ENCODE measurements at regions not wholly inside any gene's neighbourhood (a gene's known extent, or its start where the extent isn't known, plus 50 kb on each side); places are given as distances from the start of the nearest gene placed in this dataset.

DNA sequence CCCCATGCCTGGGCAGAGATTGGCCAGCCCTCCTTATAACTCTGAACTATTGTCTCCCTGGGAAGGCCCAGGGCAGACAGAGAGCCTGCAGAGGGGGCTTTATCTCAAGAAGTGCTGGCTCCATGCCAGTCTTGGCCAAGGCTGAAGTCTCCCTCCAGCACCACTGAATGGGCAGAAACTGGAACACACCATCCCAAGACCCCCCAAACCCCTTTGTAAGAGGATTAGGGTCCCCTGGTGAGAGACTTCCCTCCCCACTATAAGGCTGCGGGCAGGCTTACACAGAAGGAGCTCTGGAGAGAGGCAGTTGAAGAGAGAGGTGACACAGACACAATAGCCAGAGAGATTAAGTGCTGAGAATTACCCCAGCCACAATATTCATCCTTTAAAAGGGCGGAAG, 97.2 kb downstream of the NAV1 start:
- Histone ChIP-seq H2AFZ (ENCODE audit: low read depth, low read length) (no peak overlapping the region), H3K79me2 (replicated peaks; ENCODE audit: insufficient read depth, low read length) (peaks cover 3% of the 10 kb centered on the region), H3K4me2 (ENCODE audit: low read length) (no peak overlapping the region), H3K4me3 (ENCODE audit: low read length) (no peak overlapping the region), H3K27me3 (ENCODE audit: insufficient read depth, low read depth, low read length) (no peaks in the 10 kb centered on the region), H3K9ac (ENCODE audit: low read length) (peak overlapping the region; percentile 14), H3F3A (ENCODE audit: insufficient read depth, low read length, poor library complexity, severe bottlenecking) (no peaks in the 10 kb centered on the region), H3K36me3 (ENCODE audit: insufficient read depth, low read length) (no peaks in the 10 kb centered on the region), H3K9me2 (ENCODE audit: insufficient read depth, low read length) (no peaks in the 10 kb centered on the region), H3K27ac (ENCODE audit: low read length) (peak overlapping the region; percentile 14), H4K20me1 (ENCODE audit: insufficient read depth) (no peaks in the 10 kb centered on the region), H3K9me3 (ENCODE audit: low read length) (no peaks in the 10 kb centered on the region)
- TF ChIP-seq RAD21 (conservative IDR thresholded peaks at IDR 0.05) (no peak), POLR2AphosphoS5 (IDR thresholded peaks at IDR 0.05) (no peak), TAF1 (IDR thresholded peaks at IDR 0.05; ENCODE audit: low read depth) (no peak)
- TF ChIP-seq, protein P1, sequence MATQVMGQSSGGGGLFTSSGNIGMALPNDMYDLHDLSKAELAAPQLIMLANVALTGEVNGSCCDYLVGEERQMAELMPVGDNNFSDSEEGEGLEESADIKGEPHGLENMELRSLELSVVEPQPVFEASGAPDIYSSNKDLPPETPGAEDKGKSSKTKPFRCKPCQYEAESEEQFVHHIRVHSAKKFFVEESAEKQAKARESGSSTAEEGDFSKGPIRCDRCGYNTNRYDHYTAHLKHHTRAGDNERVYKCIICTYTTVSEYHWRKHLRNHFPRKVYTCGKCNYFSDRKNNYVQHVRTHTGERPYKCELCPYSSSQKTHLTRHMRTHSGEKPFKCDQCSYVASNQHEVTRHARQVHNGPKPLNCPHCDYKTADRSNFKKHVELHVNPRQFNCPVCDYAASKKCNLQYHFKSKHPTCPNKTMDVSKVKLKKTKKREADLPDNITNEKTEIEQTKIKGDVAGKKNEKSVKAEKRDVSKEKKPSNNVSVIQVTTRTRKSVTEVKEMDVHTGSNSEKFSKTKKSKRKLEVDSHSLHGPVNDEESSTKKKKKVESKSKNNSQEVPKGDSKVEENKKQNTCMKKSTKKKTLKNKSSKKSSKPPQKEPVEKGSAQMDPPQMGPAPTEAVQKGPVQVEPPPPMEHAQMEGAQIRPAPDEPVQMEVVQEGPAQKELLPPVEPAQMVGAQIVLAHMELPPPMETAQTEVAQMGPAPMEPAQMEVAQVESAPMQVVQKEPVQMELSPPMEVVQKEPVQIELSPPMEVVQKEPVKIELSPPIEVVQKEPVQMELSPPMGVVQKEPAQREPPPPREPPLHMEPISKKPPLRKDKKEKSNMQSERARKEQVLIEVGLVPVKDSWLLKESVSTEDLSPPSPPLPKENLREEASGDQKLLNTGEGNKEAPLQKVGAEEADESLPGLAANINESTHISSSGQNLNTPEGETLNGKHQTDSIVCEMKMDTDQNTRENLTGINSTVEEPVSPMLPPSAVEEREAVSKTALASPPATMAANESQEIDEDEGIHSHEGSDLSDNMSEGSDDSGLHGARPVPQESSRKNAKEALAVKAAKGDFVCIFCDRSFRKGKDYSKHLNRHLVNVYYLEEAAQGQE (IDR thresholded peaks at IDR 0.05; ENCODE audit: borderline replicate concordance): no peak

DNA sequence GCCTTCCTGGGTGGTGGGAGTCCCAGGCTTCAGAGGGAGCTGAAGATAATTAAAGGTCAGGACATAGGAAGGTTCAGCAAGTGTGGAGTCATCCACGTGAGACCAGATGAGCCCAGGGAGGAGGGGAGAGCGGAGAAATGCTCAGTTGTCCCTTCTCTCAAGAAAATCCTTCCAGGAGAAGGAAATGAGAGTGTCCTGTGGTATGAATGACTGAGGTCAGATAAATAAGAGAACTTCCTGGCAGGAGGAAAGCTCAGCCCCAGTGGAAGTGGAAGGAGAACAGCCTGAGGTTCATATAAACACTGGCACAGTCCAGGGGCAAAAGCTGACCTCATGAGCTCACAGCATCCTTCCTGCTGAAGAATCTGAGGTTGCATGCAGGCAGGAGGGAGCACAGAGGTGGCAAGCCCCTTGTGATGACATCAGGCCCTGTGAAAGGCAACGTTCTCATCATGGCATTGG, 97.6 kb downstream of the NAV1 start:
- H3K9me2 ChIP-seq (ENCODE audit: insufficient read depth, low read length): no peaks in the 10 kb centered on the region
- no peaks in the 10 kb centered on the region for H3K27me3 ChIP-seq (ENCODE audit: insufficient read depth, low read depth, low read length)
- H2AFZ ChIP-seq (ENCODE audit: low read depth, low read length): no peak overlapping the region
- peaks cover 3% of the 10 kb centered on the region for H3K79me2 ChIP-seq (replicated peaks; ENCODE audit: insufficient read depth, low read length)
- peak overlapping the region; percentile 14 for H3K27ac ChIP-seq (ENCODE audit: low read length)
- H3K4me3 ChIP-seq (ENCODE audit: low read length): no peak overlapping the region
- H3K36me3 ChIP-seq (ENCODE audit: insufficient read depth, low read length): no peaks in the 10 kb centered on the region
- no peaks in the 10 kb centered on the region for H3K9me3 ChIP-seq (ENCODE audit: low read length)
- TF ChIP-seq EP300 (conservative IDR thresholded peaks at IDR 0.05; ENCODE audit: poor library complexity, severe bottlenecking): no peak
- TF ChIP-seq, protein P2, sequence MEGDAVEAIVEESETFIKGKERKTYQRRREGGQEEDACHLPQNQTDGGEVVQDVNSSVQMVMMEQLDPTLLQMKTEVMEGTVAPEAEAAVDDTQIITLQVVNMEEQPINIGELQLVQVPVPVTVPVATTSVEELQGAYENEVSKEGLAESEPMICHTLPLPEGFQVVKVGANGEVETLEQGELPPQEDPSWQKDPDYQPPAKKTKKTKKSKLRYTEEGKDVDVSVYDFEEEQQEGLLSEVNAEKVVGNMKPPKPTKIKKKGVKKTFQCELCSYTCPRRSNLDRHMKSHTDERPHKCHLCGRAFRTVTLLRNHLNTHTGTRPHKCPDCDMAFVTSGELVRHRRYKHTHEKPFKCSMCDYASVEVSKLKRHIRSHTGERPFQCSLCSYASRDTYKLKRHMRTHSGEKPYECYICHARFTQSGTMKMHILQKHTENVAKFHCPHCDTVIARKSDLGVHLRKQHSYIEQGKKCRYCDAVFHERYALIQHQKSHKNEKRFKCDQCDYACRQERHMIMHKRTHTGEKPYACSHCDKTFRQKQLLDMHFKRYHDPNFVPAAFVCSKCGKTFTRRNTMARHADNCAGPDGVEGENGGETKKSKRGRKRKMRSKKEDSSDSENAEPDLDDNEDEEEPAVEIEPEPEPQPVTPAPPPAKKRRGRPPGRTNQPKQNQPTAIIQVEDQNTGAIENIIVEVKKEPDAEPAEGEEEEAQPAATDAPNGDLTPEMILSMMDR (IDR thresholded peaks at IDR 0.05; ENCODE audit: poor library complexity, severe bottlenecking): no peak
- no peak for TF ChIP-seq SMC3 (conservative IDR thresholded peaks at IDR 0.05; ENCODE audit: poor library complexity)
- no peak for TF ChIP-seq POLR2AphosphoS5 (IDR thresholded peaks at IDR 0.05)
- TF ChIP-seq, protein P1 (IDR thresholded peaks at IDR 0.05; ENCODE audit: borderline replicate concordance): no peak
- no peak for TF ChIP-seq TAF1 (IDR thresholded peaks at IDR 0.05; ENCODE audit: low read depth)
- TF ChIP-seq RAD21 (conservative IDR thresholded peaks at IDR 0.05): no peak
- no peak for TF ChIP-seq MXI1 (conservative IDR thresholded peaks at IDR 0.05; ENCODE audit: poor library complexity, severe bottlenecking)
- no peak for TF ChIP-seq EZH2 (IDR thresholded peaks at IDR 0.05; ENCODE audit: borderline replicate concordance, insufficient read depth, low read length, poor library complexity, severe bottlenecking)
- H3K9ac ChIP-seq (ENCODE audit: low read length): peak overlapping the region; percentile 14
- H3K4me2 ChIP-seq (ENCODE audit: low read length): no peak overlapping the region
- no peaks in the 10 kb centered on the region for H3F3A ChIP-seq (ENCODE audit: insufficient read depth, low read length, poor library complexity, severe bottlenecking)
- H4K20me1 ChIP-seq (ENCODE audit: insufficient read depth): no peaks in the 10 kb centered on the region
